AG04449 (cell line): ENCODE measurements at regions not wholly inside any gene's neighbourhood (a gene's known extent, or its start where the extent isn't known, plus 50 kb on each side); places are given as distances from the start of the nearest gene placed in this dataset.

Experiments used
- CTCF ChIA-PET: fragments of 350-600 bp; formaldehyde crosslinking; extraction: SDS; loops from one replicate; lab custom pipeline; 2021; ENCODE audit warnings: antibody characterized with exemption; lab: Yijun Ruan, JAX
- POLR2A ChIA-PET: fragments of 400-600, 350-600 bp; formaldehyde crosslinking; extraction: SDS; loops from one replicate; lab custom pipeline; 2020; ENCODE audit warnings: antibody characterized with exemption, inconsistent platforms; lab: Yijun Ruan, JAX
- DNase-seq: peaks from one replicate; pipeline ENCODE4 v3.0.0-alpha.2; 2010; ENCODE audit warnings: low read depth, low spot score
- H3K4me3 ChIP-seq: 2 replicates; pipeline ENCODE4 v1.5.1; 2011; ENCODE audit warnings: low read depth, mild to moderate bottlenecking, control low read depth, low read length
- CTCF ChIP-seq: IDR thresholded peaks from one replicate; pipeline ENCODE4 v1.5.1; 2011; ENCODE audit warnings: mild to moderate bottlenecking, moderate library complexity, low read length, control low read depth, inconsistent platforms; ENCODE audit not compliant: insufficient read depth; ENCODE audit errors: missing control alignments

DNA sequence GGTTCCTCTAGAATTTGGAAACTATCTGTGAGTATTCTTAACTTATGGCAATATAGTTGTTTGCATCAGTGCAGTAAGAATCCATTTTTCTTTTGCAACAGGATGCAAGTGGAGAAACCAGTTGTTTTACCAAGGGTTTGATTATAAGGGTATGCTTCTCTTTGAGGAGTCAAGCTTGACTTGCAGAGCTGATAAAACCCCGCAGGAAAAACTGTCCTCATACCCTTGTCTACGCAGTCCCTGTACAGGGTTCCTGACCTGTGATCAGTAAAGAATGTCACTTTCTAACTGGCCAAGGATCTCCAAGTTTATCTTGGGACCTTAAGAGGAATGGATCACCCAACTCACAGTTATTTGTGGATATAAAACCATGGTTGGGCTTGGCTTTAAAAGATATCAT, 161.1 kb upstream of the OLIG3 start:
- no peak for TF ChIP-seq CTCF
- CTCF ChIA-PET: no interaction called here

DNA sequence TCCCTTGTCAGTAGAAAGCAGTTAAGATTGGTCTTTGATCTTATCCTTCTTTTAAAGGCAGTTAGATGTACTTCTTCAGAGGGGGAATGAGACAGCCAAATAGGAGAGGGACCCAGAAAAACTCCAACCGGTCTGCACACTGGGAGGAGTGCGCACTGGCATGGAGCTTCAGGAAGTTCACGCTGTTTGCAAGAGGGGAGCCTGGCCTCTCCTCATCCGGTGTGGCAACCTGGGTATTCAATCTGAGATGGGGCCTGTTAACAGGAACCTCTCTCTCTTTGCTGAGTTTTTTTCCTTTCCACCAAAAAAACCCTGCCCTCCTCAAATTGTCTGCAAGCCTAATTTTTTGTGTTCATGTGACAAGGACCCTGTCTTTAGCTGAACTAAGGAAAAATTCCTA, 162.5 kb upstream of the OLIG3 start:
- DNase-seq: no peak
- POLR2A ChIA-PET: no interaction called here
- CTCF ChIA-PET: no interaction called here
- no peak for TF ChIP-seq CTCF
- no peak overlapping the region for H3K4me3 ChIP-seq

More for the DNA sequence above, 161.1 kb upstream of the OLIG3 start:
- no peak overlapping the region for H3K4me3 ChIP-seq
- POLR2A ChIA-PET: no interaction called here
- no peak for DNase-seq

GRCh38 chr6:137657351-137657911, 163.2 kb upstream of the OLIG3 start:
- POLR2A ChIA-PET: no interaction called here
- CTCF ChIA-PET: interaction anchor here (1.3 kb wide), 1 partner anchor 11 kb away, joined by 3 read pairs; no protein-coding TSS in a partner anchor

DNA sequence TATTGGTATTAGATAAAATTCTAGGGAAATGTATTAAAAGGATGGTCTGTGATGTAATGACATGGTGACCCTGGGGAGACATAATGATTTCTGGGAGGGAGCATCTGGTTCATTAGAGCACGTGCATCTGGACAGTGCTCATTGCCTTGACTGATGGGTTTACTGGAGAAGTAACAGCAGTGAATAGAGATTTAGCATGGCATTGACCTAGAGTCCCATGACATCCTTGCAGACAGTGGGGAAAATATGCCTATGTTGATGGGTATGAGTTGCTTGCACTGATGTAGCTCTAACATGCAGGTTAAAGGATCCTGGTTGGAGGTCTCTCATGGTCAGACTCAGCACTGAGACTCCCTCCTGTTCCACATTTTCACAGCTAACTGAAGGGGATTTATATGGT, 164.1 kb upstream of the OLIG3 start:
- TF ChIP-seq CTCF: no peak
- DNase-seq: no peak
- POLR2A ChIA-PET: no interaction called here
- CTCF ChIA-PET: interaction anchor here (1.0 to 2.0 kb wide), 4 partner anchors 9 to 346 kb away, joined by 3 to 4 read pairs (median 4); no protein-coding TSS in a partner anchor
- no peak overlapping the region for H3K4me3 ChIP-seq

More at GRCh38 chr6:137657351-137657911, 163.2 kb upstream of the OLIG3 start:
- no peak overlapping the region for H3K4me3 ChIP-seq
- DNase-seq: no peak
- no peak for TF ChIP-seq CTCF

- POLR2A ChIA-PET: no interaction called here
- no peak for TF ChIP-seq CTCF
- H3K4me3 ChIP-seq: no peak overlapping the region
- CTCF ChIA-PET: interaction anchor here (1.3 to 2.0 kb wide), 2 partner anchors 8 to 345 kb away, joined by 4 read pairs; no protein-coding TSS in a partner anchor
- DNase-seq: no peak
Observed at GRCh38 chr6:137659871-137660270, 165.7 kb upstream of the OLIG3 start.

- ChIA-PET POLR2A (no interaction called here), CTCF (interaction anchor here (1.2 to 2.0 kb wide), 2 partner anchors 286 to 344 kb away, joined by 4 read pairs; no protein-coding TSS in a partner anchor)
- no peak for TF ChIP-seq CTCF
- no peak for DNase-seq
- H3K4me3 ChIP-seq: no peak overlapping the region
Observed at GRCh38 chr6:137660296-137660731, 166.1 kb upstream of the OLIG3 start.
